NCI-H1417 (cell line): ENCODE measurements at regions not wholly inside any gene's neighbourhood (a gene's known extent, or its start where the extent isn't known, plus 50 kb on each side); places are given as distances from the start of the nearest gene placed in this dataset.
"Not testable (repeated sequence)": the region's sequence is repeated elsewhere in the genome, so short reads cannot be mapped to it uniquely, and the experiment has no call there.

ENCODE experiments used
- DNase-seq, 3 experiments: peaks; one replicate each; lab custom pipeline; 2025; lab: John Stamatoyannopoulos, UW

DNA sequence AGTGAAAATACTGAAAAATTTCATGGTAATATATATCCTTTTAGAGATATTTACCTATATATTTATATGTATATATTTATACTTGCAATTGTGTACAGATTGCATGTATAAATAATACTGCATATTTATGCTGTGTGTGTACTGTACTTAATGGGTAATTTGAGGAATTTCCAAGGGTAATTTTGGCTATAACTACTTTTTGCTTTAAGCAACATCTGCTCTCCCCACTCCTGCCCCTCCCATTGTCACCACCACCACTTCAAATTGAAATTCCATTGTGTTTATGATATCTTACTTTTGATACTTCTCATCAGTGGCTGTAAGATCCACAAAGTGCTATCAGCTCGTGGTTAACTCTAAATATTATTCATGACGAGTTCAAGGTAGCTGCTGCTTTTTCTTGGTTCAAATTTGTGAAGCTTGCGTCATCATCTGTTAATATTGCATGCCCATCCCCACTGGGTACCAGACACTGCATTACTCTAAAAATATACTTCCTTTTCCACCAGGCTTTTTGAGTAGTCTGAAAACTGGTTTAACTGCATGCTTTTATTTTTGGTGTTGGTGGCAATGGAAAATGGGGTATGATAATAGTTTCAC lies 91.7 kb upstream of the MITF start:
- no peak for DNase-seq

DNA sequence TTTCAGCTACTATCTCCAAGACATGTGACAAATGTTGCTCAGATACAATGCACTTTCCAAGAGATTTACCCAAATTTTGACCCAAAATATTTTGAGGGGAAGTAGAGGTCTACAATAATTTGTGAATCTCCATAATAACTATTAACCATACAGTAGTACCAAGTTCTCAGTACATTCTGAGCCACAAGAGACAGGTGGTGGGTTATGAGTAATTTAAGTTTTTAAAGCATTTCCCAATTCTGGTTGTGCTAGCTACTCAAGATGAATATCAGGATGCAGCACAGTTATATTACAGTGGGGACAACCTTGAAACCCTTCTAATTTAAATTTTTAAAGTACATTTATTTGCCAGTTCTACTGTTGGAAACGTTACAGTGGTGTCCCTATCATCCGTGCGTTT lies 92.2 kb upstream of the MITF start:
- DNase-seq = no peak

DNA sequence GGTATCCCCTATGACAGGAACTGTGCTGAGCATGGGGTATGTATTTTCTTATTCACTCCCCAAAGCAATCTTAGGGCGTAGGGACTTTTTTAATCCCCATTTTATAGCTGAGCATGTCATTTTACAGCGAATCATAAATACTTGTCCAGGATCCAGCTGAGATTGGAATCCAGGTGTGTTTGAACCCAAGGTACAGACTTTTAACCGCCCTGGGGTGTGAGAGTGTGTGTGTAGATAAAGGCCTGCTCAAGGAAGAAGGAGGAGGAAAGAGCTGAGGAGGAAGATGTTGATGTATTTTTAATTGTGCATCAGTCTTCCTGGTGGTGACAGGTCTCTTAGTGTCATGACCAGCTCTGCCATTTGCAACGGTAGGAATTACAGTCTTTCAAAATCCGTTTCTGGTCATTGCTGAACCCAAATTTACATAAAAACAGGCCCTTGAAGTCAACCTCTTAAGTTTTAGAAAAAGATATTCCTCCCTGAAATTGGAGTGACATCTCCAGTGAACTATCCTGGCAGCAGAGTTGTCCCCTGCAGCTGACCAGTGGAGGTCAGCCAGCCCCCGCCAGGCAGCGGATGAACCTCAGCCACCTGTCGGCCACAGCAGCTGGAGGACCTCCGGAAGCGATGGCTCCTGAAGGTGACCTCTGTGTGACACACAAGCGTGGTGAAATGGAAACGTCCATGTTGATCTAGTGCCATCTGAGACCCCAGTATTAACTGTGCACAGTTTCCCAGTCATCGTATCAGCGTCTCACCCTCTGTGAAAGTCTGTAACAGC lies 92.8 kb upstream of the MITF start:
- DNase-seq = no peak

DNA sequence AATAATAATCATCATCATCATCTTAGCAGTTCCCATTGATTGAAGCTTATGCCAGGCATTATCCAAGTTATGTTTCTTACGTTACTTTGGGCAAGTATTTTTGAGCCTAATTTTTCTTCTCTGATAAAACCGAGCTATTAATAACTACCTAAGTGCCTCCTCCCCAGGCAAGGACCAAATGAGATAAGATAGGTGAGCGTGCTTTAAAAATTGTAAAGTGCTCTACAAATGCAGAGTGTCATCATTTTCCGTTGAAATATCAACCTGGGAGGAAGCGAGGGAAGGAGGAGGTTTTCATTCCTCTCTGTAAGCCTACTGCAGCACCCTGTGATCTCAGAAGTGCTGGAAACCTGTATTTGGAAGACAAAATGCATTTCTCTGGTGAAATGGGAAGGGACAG lies 96.7 kb upstream of the MITF start:
- DNase-seq = no peak

DNA sequence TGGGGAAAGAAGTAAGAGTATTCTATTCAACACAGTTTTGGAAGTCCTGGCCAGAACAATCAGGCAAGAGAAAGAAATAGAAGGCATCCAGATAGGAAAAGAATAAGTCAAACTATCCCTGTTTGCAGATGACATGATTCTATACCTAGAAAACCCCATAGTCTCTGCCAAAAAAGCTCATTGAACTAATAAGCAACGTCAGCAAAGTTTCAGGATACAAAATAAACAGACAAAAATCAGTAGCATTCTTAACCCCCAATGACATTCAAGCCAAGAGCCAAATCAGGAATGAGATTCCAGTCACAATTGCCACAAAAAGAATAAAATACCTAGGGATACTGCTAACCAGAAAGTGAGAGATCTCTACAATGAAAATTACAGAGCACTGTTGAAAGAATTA lies 99.4 kb upstream of the MITF start:
- no peak for DNase-seq

DNA sequence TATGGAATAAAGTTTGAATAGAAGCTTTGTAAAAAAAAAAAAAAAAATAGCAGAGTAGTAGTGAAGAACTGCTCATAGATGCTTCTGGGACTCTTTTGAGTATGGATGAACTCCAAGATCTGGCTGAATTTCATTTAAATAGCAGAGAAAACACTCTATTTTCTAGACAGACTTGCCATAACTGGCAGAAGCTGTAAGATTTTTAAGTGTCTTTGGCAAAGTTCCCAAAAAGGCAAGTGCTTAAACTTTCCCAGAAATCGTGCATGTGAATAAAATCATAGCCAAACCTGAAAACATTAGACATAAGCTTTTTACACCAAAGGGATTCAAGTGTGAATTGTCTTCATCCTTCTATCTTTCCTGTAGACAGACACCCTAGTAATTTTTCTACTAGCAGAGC lies 110.3 kb upstream of the MITF start:
- DNase-seq = peak in 1 of 3 experiments; percentile 1

DNA sequence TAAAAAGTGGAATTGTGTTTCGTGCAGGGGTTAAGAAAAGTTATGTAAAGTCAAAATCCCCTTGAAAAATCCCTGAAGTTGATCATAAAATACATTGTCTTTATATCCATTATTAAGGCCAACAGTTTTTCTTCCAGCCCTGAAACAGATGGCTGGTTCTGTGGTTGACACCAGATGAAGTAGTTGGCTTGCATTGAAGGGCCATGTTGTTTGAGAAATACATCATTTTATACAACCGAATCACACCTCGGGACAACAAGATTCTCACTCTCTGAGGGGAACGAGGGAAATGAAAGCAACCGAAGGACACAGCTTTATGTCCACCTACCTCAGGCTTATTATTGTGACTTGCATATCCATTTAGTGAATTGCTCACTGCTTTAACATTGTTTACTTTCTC lies 126.0 kb upstream of the MITF start:
- peak in 2 of 3 experiments; percentile 4 to 41 for DNase-seq

DNA sequence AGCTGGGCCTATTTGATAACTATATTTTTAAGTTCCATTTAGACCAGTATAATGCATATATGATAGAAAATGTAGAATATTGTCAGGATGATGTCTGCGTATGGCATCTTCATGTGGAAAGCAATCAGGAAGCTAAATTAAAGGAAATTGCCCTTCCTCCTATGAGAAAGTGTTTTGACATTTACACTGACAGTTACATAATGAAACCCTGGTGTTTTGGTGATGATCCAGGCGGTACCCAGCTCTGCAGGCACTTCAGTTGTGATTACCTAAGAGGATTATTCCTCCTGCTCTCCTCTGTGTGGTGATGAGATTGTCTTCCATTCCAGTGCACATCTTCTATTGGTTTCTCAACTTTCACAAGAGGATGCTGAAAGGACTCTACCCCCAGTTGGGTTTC lies 126.5 kb upstream of the MITF start:
- peak in 1 of 3 experiments; percentile 14 for DNase-seq

DNA sequence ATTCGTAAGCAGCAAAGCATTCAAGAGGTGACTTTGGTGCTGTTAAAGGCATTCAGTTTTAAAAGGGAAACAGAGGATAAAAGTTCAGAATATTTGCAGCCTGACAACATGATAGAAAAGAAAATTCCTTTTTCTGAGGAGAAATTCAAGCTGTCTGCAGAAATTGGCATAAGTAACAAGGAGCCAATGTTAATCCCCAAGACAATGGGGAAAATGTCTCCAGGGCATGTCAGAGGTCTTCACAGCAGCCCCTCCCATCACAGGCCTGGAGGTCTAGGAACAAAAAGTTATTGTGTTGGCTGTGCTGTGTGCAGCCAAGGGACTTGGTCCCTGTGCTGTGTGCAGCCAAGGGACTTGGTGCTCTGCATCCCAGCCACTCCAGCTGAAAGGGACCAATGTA lies 129.7 kb upstream of the MITF start:
- not testable (repeated sequence) for DNase-seq

DNA sequence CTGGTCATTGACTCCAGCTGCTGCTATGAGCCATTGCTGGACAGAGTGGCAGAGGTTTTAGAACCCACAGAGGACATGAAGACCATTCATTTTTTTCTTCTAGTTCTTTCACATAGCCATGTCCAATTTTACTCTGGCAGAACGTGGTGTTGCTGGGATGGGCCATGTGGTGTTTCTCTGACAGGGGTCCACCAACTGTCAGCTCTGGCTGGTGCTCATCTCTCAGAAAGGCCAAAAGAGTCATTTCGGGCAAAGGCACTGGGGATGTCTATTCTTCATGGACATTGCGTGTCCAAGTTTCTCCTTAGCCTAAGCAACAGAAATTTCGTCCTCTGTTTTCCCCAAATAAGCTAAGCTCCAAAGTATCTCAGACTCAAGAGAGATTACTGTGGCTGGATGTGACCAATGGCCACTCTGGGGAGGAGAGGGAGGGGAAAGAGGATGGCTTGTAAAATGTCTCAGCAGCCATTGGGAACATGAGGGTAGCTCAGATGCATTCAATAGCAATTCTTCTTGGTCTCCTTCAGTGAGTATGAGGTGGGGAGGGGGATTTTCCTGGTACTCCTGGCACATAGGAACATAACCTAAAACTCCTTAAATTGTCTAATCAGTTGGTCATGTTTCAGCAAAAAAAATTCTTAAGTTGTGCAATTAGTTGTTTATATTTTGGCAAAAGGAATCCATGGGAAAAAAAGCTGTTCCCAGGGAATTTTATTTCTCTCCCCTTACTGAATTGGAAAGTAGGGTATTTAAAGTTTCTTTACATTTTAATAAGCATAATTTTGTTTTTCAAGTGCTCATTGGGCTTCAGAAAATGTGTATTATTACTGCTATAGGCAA lies 131.6 kb upstream of the MITF start:
- DNase-seq = no peak

DNA sequence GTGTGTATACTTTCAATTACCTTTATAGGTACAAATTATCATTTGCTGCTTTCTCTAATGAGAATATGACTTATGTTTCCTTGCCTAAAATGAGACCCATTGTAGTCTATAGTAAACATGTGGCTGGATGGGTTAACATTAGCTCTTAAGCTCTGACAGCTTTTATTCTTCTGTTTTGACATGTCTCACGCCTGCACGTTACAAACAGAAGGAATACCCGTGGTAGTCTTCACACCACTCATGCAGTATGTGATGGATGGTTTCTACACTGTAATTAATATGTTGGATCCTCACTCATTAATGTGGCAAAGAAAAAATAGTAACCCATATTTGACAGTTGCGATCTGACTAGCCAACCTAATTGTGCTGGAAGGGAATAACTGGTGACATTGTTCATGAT lies 133.4 kb upstream of the MITF start:
- peak in 2 of 3 experiments; percentile 22 to 69 for DNase-seq

DNA sequence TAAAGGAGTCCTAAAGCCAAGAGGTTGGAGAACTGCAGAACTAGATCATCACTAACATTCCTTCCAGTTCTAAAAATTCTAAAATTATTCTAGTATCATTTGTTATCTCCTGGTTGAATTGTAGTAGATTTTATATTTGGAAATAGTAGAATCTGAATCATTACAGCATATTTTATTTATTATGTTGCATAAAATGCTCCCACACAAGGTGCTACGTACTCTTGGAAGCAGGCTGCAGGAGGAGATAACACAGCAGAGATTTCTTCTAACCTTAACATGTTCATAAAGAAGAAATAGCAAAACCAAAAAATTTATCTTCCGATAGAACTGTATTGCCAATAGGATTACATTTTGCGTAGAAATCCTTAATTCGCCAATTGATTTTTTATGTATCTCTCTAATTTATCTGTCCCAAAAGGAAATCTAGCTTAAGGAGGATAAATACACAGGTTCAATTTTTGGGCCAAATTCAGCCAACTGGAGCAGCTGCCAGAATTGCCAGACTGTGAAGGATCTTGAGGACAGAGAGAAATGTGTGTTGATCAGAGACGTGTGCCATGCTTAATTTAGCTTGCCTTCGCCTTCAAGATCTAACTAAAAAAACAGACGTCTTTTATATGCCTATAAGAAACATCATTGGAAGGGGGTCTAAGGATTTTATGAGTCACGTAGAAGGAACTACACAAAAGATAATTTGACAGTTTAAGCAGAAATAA lies 134.4 kb upstream of the MITF start:
- no peak for DNase-seq

DNA sequence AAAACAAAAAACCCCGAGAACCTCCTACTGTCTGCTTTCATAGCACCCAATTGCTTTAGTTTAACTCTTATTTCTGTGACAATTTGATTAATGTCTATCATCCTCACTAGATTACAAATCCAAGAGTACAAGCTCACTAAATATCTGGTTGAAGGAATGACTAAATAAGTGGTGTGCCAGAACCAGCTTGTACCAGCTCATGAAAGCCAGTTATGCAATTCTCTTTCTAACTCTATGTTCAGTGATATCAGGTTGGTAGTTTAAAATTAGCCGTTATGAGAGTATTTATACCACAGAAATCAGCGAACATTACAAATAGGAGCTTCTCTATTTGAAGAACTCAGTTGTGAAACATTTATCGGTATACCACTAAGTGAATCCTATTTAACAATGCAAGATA lies 137.2 kb upstream of the MITF start:
- DNase-seq = no peak

DNA sequence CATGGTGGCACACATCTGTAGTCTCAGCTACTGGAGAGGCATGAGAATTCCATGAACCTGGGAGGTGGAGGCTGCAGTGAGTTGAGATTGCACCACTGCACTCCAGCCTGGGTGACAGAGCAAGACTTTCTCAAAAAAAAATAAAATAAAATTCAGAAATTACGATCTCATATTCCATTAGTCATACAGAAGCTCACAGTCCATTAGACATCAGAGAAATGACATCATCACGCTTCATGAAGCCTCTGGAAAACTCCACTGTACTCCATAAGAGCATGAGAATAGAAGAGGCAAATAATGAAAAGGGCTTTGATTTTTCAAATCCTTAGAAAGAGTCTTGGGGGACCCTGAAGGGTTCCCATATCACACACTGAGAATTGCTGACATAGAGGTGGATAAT lies 145.0 kb upstream of the MITF start:
- no peak for DNase-seq

DNA sequence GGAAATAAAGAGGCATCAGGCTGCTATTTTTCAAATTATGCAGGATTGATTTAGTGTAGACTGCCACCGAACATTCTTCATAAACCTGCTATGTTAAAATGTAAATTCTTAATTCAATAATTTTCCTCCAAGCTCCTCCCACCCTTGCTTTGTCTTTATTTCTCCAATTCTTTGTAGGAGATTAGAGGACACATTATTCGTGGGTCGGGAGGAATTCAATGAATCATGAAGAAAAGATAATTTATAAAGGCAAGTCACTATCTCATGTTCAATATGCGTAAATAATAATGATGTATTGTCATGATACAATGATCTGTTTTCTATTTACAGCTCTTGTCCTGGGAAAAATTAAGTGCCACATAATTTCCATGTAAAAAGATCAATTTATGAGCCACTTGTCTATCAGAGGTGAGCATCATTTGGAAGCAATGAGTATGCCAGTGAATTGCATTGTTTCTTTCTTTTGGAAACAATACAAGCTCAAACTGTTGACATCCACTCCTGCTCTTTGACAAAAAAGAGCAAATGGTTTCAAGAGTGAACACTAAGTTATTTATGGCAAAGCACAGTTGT lies 148.0 kb upstream of the MITF start:
- peak in 1 of 3 experiments; percentile 10 for DNase-seq

DNA sequence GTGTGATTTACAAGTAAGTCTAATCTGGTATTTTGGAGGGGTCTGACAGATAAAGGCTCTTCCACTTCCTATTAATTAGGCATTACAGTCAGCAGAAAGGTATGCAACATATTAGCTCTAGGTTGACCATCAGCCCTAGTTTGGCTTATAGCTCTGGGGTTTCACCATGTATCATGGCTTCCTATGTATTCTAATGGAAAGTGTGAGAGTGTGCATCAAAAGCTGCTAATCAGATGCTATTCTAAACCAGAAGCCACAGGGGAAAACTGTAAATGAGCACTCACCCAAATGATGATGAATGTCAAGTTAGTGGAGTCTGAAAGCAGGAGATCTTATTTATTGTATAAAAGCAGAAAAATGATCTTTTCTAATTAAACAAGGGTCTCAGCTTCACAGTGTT lies 149.2 kb upstream of the MITF start:
- peak in 1 of 3 experiments; percentile 19 for DNase-seq

DNA sequence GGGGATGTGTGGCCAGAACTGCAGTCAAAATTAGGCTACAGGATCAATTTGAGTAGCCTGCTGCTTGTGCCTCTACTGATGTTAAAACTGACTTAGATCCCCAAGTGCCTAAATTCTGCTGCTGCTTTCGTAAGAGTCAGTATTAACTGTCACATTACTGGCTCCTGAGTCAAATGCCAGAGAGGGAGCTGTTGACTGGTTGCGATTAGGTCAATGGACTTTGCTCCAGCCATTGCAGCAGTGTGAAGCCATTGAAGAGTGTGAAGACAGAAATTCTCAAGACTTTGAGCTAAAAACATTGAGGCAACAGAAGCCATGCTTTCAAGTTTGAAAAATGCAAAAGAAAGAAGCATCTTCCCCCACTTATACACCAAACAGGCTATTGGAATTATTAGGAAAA lies 151.1 kb upstream of the MITF start:
- DNase-seq = no peak

DNA sequence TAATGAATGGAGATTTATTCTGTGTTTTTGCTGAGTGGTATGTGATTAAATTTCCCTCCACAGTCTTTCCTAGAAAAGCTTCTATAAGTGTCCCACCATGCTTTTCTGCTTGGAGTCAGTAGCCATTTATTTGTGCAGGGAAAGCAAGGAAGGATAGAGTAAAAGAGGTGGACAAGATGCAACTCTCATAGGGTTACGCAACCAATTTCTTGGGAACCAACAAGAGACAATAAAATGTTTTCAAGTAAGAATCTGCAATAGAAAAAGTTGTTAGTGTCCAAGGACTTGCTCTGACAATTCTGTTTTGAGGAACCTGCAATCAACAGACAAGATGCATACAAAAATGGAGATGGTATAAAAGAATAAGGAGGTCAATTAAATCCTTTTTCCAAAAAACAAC lies 153.8 kb upstream of the MITF start:
- no peak for DNase-seq

DNA sequence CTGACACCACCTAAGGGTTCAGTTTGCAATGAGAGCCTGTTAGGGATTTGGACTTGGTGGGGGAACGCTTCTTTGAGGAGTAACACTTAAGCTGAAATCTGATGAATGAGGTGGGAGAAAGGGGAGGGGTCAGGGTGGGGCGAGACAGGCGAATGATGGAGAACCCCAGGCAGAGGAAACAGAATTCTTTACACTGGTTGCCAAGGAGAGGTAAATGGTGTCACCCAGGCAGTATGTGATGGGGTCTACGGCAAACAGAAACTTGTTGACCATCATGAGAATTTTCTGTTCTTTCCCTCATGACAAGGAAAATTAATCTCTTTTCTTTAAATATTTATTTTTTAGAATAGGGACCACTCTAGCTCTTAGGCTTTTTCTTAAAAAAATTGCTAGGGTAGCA lies 157.2 kb upstream of the MITF start:
- DNase-seq = no peak

DNA sequence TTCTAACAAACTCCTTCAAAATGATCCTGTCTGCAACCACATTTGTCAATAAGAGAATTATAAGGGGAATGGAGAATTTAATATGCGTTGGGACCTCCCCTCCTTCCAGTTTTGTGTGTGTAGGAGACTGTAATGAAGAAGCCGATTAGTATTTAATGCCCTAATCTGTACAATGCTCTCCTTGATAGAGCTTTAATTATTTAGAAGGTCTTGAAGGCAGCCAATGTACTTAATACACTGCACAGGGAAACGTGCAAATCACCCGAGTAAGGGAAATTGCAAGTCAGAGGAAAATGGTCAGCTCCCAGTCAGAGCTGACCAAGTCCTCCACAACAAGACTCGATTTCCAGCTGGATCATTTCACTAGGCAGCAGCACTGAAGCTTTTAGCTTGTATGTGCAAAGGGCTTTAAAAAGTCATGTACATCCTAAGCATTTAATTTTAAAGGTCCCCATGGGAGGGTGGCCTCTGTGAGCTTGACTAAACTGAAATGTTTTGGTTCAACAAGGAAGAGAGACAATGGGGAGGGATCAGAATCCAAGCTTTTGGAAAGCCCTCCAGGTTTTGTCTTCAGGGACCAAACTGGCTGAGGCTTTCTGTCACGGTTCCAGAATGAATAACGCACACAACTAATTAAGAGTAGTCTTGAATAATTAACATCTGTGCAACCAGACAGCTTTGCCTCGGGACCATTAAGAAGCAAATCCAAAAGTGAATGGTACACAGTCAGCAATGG lies 159.8 kb upstream of the MITF start:
- DNase-seq = no peak

DNA sequence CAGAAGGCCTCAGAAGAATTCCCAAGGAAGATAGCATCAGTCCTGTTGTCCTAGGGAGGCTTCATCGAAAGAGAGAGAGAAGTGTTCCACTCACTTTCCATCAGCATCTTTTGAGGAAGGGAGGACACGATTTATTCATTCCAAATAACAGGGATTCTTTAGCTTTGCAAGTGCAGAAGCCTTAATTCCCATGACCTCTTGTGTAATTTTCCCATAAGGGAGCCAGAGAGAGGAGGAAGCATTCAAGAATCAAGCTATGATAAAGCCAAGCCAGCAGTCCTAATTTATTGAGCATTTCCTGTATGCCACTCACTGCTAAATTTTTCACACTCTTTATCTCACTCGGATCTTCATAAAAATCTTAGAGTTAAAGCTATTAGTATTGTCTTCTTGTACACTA lies 169.7 kb upstream of the MITF start:
- no peak for DNase-seq
